SK-N-SH (cell line): ENCODE measurements at regions not wholly inside any gene's neighbourhood (a gene's known extent, or its start where the extent isn't known, plus 50 kb on each side); places are given as distances from the start of the nearest gene placed in this dataset.
"Not testable (repeated sequence)": the region's sequence is repeated elsewhere in the genome, so short reads cannot be mapped to it uniquely, and the experiment has no call there.

Experiments
- CTCF ChIA-PET: fragments of 300-600, 350-600 bp; formaldehyde crosslinking; extraction: SDS; loops from one replicate; lab custom pipeline; 2021; lab: Yijun Ruan, JAX
- POLR2A ChIA-PET: fragments of 350-600 bp; sonication (Branson Sonifier 250); formaldehyde crosslinking; extraction: SDS; loops from one replicate; lab custom pipeline; 2020; ENCODE audit warnings: antibody characterized with exemption, inconsistent platforms; lab: Yijun Ruan, JAX
- DNase-seq: peaks from one replicate; pipeline ENCODE4 v3.0.0; 2012
- H2AFZ ChIP-seq: fragments of 200-600 bp; sonication (generic); 2 replicates; pipeline ENCODE4 v1.8.1; 2016; ENCODE audit warnings: antibody characterized with exemption, mild to moderate bottlenecking, low read depth
- H3F3A ChIP-seq: fragments of 200-600 bp; sonication (generic); replicated peaks from 2 replicates; pipeline ENCODE3; 2016; ENCODE audit warnings: antibody characterized with exemption, mild to moderate bottlenecking; ENCODE audit not compliant: insufficient read depth
- H3K27ac ChIP-seq, 2 experiments: fragments of 200-500 bp in 1 of 2; fragments of 200-600 bp in 1 of 2; sonication (Bioruptor generic) in 1 of 2; sonication (generic), shearing (Covaris generic) in 1 of 2; 2 replicates each; pipeline versions ENCODE4 v1.5.1 to v1.6.1; 2014 to 2016; ENCODE audit warnings: low read depth in 2 of 2, inconsistent platforms in 1 of 2, low read length in 1 of 2, mild to moderate bottlenecking in 1 of 2, mixed read lengths in 1 of 2
- H3K27me3 ChIP-seq: fragments of 200-600 bp; sonication (generic), shearing (Covaris generic); 2 replicates; pipeline ENCODE4 v1.6.1; 2016; ENCODE audit warnings: mixed run types; ENCODE audit not compliant: insufficient read depth
- H3K36me3 ChIP-seq, 2 experiments: fragments of 200-500 bp in 1 of 2; fragments of 200-600 bp in 1 of 2; sonication (Bioruptor generic) in 1 of 2; sonication (generic) in 1 of 2; replicated peaks in 1 of 2; 2 replicates each; pipeline versions ENCODE3 to v1.5.1; 2014 to 2016; ENCODE audit warnings: low read length in 1 of 2, mild to moderate bottlenecking in 1 of 2; ENCODE audit not compliant: insufficient read depth in 2 of 2, control insufficient read depth in 1 of 2
- H3K4me1 ChIP-seq, 2 experiments: fragments of 200-500 bp in 1 of 2; fragments of 200-600 bp in 1 of 2; sonication (Bioruptor generic) in 1 of 2; sonication (generic), shearing (Covaris generic) in 1 of 2; 2 replicates each; pipeline versions ENCODE4 v1.5.1 to v1.6.1; 2014 to 2016; ENCODE audit warnings: low read depth in 1 of 2, low read length in 1 of 2, mixed run types in 1 of 2; ENCODE audit not compliant: insufficient read depth in 2 of 2, control insufficient read depth in 1 of 2
- H3K4me2 ChIP-seq: fragments of 200-600 bp; sonication (generic), shearing (Covaris generic); 2 replicates; pipeline ENCODE4 v1.6.1; 2017; ENCODE audit warnings: mixed run types
- H3K4me3 ChIP-seq, 2 experiments: fragments of 200-500 bp in 1 of 2; fragments of 200-600 bp in 1 of 2; sonication (Bioruptor generic) in 1 of 2; sonication (generic), shearing (Covaris generic) in 1 of 2; 2 replicates each; pipeline versions ENCODE4 v1.5.1 to v1.8.1; 2014 to 2016; ENCODE audit warnings: low read depth in 2 of 2, inconsistent platforms in 1 of 2, low read length in 1 of 2, mild to moderate bottlenecking in 1 of 2, mixed read lengths in 1 of 2, moderate library complexity in 1 of 2
- H3K79me2 ChIP-seq: fragments of 200-600 bp; sonication (generic); 2 replicates; pipeline ENCODE4 v1.8.1; 2017; ENCODE audit warnings: mild to moderate bottlenecking; ENCODE audit not compliant: insufficient read depth
- H3K9ac ChIP-seq: fragments of 200-600 bp; sonication (generic); 2 replicates; pipeline ENCODE4 v1.6.1; 2017; ENCODE audit warnings: mixed run types
- H3K9me2 ChIP-seq: fragments of 200-600 bp; sonication (generic); 2 replicates; pipeline ENCODE4 v1.6.1; 2017; ENCODE audit warnings: mixed run types
- H3K9me3 ChIP-seq: fragments of 200-600 bp; sonication (generic); 2 replicates; pipeline ENCODE4 v1.6.1; 2017; ENCODE audit warnings: mixed run types, mild to moderate bottlenecking, moderate library complexity
- H4K20me1 ChIP-seq: fragments of 200-600 bp; sonication (generic); 2 replicates; pipeline ENCODE4 v1.6.1; 2017; ENCODE audit warnings: mild to moderate bottlenecking, mixed run types; ENCODE audit not compliant: insufficient read depth
- CTCF ChIP-seq: fragments of 200-600 bp; sonication (generic); IDR thresholded peaks from 2 replicates; pipeline ENCODE4 v1.6.1; 2017; ENCODE audit warnings: antibody characterized with exemption, mild to moderate bottlenecking, moderate library complexity
- EP300 ChIP-seq, 2 experiments: IDR thresholded peaks; 2 replicates each; pipeline versions ENCODE4 v1.4.0 to v1.6.1; 2012; ENCODE audit warnings: borderline replicate concordance in 1 of 2, low read depth in 1 of 2, low read length in 1 of 2
- EZH2phosphoT487 ChIP-seq: fragments of 200-600 bp; sonication (generic); IDR thresholded peaks from 2 replicates; pipeline ENCODE4 v1.6.1; 2017; ENCODE audit warnings: low read depth, mixed run types, mild to moderate bottlenecking, antibody characterized with exemption, moderate library complexity, borderline replicate concordance
- FOXJ3 ChIP-seq: sonication (generic); formaldehyde crosslinking; IDR thresholded peaks from 2 replicates; pipeline ENCODE4 v1.5.1; 2020; ENCODE audit warnings: mild to moderate bottlenecking, missing genetic modification reagents
- GATA2 ChIP-seq: sonication (generic); formaldehyde crosslinking; IDR thresholded peaks from 2 replicates; pipeline ENCODE4 v1.5.0; 2020; ENCODE audit warnings: mild to moderate bottlenecking, missing genetic modification reagents
- JUND ChIP-seq: IDR thresholded peaks from 2 replicates; pipeline ENCODE4 v1.4.0; 2012
- MEF2A ChIP-seq: IDR thresholded peaks from 2 replicates; pipeline ENCODE4 v1.4.0; 2012; ENCODE audit warnings: low read depth, borderline replicate concordance
- NRF1 ChIP-seq: IDR thresholded peaks from 2 replicates; pipeline ENCODE4 v1.6.1; 2012; ENCODE audit warnings: low read depth, mild to moderate bottlenecking, low read length
- RCOR1 ChIP-seq: fragments of 150-350 bp; IDR thresholded peaks from 2 replicates; pipeline ENCODE4 v1.6.1; 2017; ENCODE audit warnings: antibody characterized with exemption, low read length
- RFX5 ChIP-seq: IDR thresholded peaks from 2 replicates; pipeline ENCODE4 v1.6.1; 2012; ENCODE audit warnings: mild to moderate bottlenecking, improper control_type of control experiment, low read length
- SIN3A ChIP-seq: IDR thresholded peaks from 2 replicates; pipeline ENCODE4 v1.6.1; 2012; ENCODE audit warnings: low read depth, mild to moderate bottlenecking, low read length, moderate library complexity, borderline replicate concordance
- TCF12 ChIP-seq: IDR thresholded peaks from 2 replicates; pipeline ENCODE4 v1.4.0; 2012
- TEAD4 ChIP-seq: IDR thresholded peaks from 2 replicates; pipeline ENCODE4 v1.4.0; 2012; ENCODE audit warnings: mild to moderate bottlenecking, borderline replicate concordance; ENCODE audit not compliant: insufficient read depth
- USF1 ChIP-seq: IDR thresholded peaks from 2 replicates; pipeline ENCODE4 v1.4.0; 2012; ENCODE audit warnings: low read depth, borderline replicate concordance
- YY1 ChIP-seq: IDR thresholded peaks from 2 replicates; pipeline ENCODE4 v1.4.0; 2012; ENCODE audit warnings: low read depth, mild to moderate bottlenecking
- WGBS: methylation state at CpG from one replicate; pipeline ENCODE4 v1.1.6; 2017; ENCODE audit warnings: low lambda C conversion rate; 5-methylcytosine and 5-hydroxymethylcytosine counted together

- H4K20me1 ChIP-seq, H2AFZ ChIP-seq, H3K9me3 ChIP-seq, H3K27ac ChIP-seq, H3K4me1 ChIP-seq, DNase-seq, H3K79me2 ChIP-seq, H3K9ac ChIP-seq, POLR2A ChIA-PET, H3K9me2 ChIP-seq, H3K36me3 ChIP-seq, H3F3A ChIP-seq, H3K4me3 ChIP-seq, CTCF ChIA-PET, H3K4me2 ChIP-seq, H3K27me3 ChIP-seq: not testable (repeated sequence)
- 27% methylated on average over 3 of the region's 3 CpGs for WGBS
Measured at GRCh38 chr10:22121181-22121580, 96.6 kb downstream of the EBLN1 start.

GRCh38 chr10:22120072-22120471, 97.7 kb downstream of the EBLN1 start:
- H3K9me3 ChIP-seq, H3K36me3 ChIP-seq, H3K27ac ChIP-seq, H2AFZ ChIP-seq, H3K4me2 ChIP-seq, H3K9me2 ChIP-seq, H3K27me3 ChIP-seq, H3K4me1 ChIP-seq, DNase-seq, H4K20me1 ChIP-seq, H3K4me3 ChIP-seq, H3F3A ChIP-seq, CTCF ChIA-PET, H3K9ac ChIP-seq, POLR2A ChIA-PET, H3K79me2 ChIP-seq: not testable (repeated sequence)
- 38% methylated on average over 1 of the region's 1 CpG for WGBS

- CTCF ChIA-PET, H3K4me1 ChIP-seq, H3K9me3 ChIP-seq, H4K20me1 ChIP-seq, H3K79me2 ChIP-seq, H3K36me3 ChIP-seq, H3K27ac ChIP-seq, DNase-seq, H3K27me3 ChIP-seq, POLR2A ChIA-PET, H3F3A ChIP-seq, H3K9ac ChIP-seq, H3K4me3 ChIP-seq, H2AFZ ChIP-seq, H3K4me2 ChIP-seq, H3K9me2 ChIP-seq: not testable (repeated sequence)
- WGBS = 83% methylated on average over 5 of the region's 5 CpGs
Measured at GRCh38 chr10:22119575-22119974, 98.2 kb downstream of the EBLN1 start.

GRCh38 chr10:22111705-22112104, 106.1 kb downstream of the EBLN1 start:
- ChIA-PET CTCF (interaction anchor here (1.1 kb wide), 1 partner anchor 876 kb away, joined by 3 read pairs; no protein-coding TSS in a partner anchor), POLR2A (no interaction called here)
- no peaks in the 10 kb centered on the region for H3K79me2 ChIP-seq
- DNase-seq = no peak
- no peaks in the 10 kb centered on the region for H3K9me2 ChIP-seq
- no peaks in the 10 kb centered on the region for H3K9me3 ChIP-seq
- no peak overlapping the region for H2AFZ ChIP-seq
- no peak overlapping the region for H3K4me3 ChIP-seq
- H3K27me3 ChIP-seq = no peaks in the 10 kb centered on the region
- no peak overlapping the region for H3K4me2 ChIP-seq
- WGBS = 27% methylated on average over 3 of the region's 3 CpGs
- H3K9ac ChIP-seq = no peak overlapping the region
- H3F3A ChIP-seq = no peaks in the 10 kb centered on the region
- H4K20me1 ChIP-seq = no peaks in the 10 kb centered on the region
- H3K27ac ChIP-seq = no peak overlapping the region
- no peaks in the 10 kb centered on the region for H3K4me1 ChIP-seq
- H3K36me3 ChIP-seq = no peaks in the 10 kb centered on the region
- TF ChIP-seq USF1 (no peak), RFX5 (no peak), EZH2phosphoT487 (no peak), TCF12 (no peak), NRF1 (no peak), CTCF (no peak), YY1 (no peak), EP300 (IDR thresholded peaks at IDR 0.05; ENCODE audit: borderline replicate concordance in 1 of 2, low read depth in 1 of 2, low read length in 1 of 2) (no peak), JUND (no peak), FOXJ3 (CRISPR knock-in tag) (no peak), MEF2A (no peak), RCOR1 (no peak), SIN3A (no peak), TEAD4 (no peak), GATA2 (no peak)
